KMS-11 (cell line): ENCODE measurements at regions not wholly inside any gene's neighbourhood (a gene's known extent, or its start where the extent isn't known, plus 50 kb on each side); places are given as distances from the start of the nearest gene placed in this dataset.

Source experiments
- H2AFZ ChIP-seq: fragments of 200-600 bp; sonication (generic); 2 replicates; pipeline ENCODE4 v1.6.1; 2016; ENCODE audit warnings: antibody characterized with exemption, mixed run types, low read depth
- H3K27ac ChIP-seq: fragments of 200-600 bp; sonication (generic); 2 replicates; pipeline ENCODE4 v1.6.1; 2016; ENCODE audit warnings: mild to moderate bottlenecking, mixed run types
- H3K27me3 ChIP-seq: fragments of 200-600 bp; sonication (generic); 2 replicates; pipeline ENCODE4 v1.6.1; 2017; ENCODE audit warnings: mild to moderate bottlenecking, low read depth, mixed run types, moderate library complexity; ENCODE audit not compliant: insufficient read depth
- H3K36me3 ChIP-seq: fragments of 200-600 bp; sonication (generic); 2 replicates; pipeline ENCODE4 v1.6.1; 2017; ENCODE audit warnings: mild to moderate bottlenecking, mixed run types; ENCODE audit not compliant: insufficient read depth
- H3K4me1 ChIP-seq: fragments of 200-600 bp; sonication (generic); 2 replicates; pipeline ENCODE4 v1.6.1; 2016; ENCODE audit warnings: mild to moderate bottlenecking, low read depth, mixed run types; ENCODE audit not compliant: poor library complexity, severe bottlenecking
- H3K4me2 ChIP-seq: fragments of 200-600 bp; sonication (generic); 2 replicates; pipeline ENCODE4 v1.7.0; 2016; ENCODE audit warnings: mild to moderate bottlenecking, mixed run types
- H3K4me3 ChIP-seq: fragments of 200-600 bp; sonication (generic); IDR thresholded peaks from 2 replicates; pipeline ENCODE4 v1.6.1; 2017; ENCODE audit warnings: low read depth, low read length, mixed read lengths; ENCODE audit not compliant: insufficient read depth
- H3K79me2 ChIP-seq: fragments of 200-600 bp; sonication (generic); 2 replicates; pipeline ENCODE4 v1.6.1; 2016; ENCODE audit warnings: low read depth, mixed run types; ENCODE audit not compliant: insufficient read depth
- H3K9ac ChIP-seq: fragments of 200-600 bp; sonication (generic); 2 replicates; pipeline ENCODE4 v1.6.1; 2016; ENCODE audit warnings: mild to moderate bottlenecking, mixed run types
- H4K20me1 ChIP-seq: fragments of 200-600 bp; sonication (generic); 2 replicates; pipeline ENCODE4 v1.6.1; 2016; ENCODE audit warnings: mild to moderate bottlenecking, mixed run types; ENCODE audit not compliant: insufficient read depth
- CTCF ChIP-seq: fragments of 200-600 bp; sonication (generic); conservative IDR thresholded peaks from 2 replicates; pipeline ENCODE4 v1.6.1; 2017; ENCODE audit warnings: low read depth, mild to moderate bottlenecking, antibody characterized with exemption, low read length, moderate library complexity, mixed read lengths

- no peak for TF ChIP-seq CTCF
- H3K27me3 ChIP-seq: no peaks in the 10 kb centered on the region
- no peaks in the 10 kb centered on the region for H4K20me1 ChIP-seq
These were observed 329.9 kb downstream of the HRH4 start for GRCh38 chr18:24790347-24790746.

GRCh38 chr18:24791751-24792545 is 331.5 kb downstream of the HRH4 start:
- Histone ChIP-seq H3K27ac (no peak overlapping the region), H3K4me1 (no peaks in the 10 kb centered on the region), H3K9ac (no peak overlapping the region), H4K20me1 (no peaks in the 10 kb centered on the region), H3K4me2 (no peak overlapping the region), H3K79me2 (no peaks in the 10 kb centered on the region), H3K4me3 (no peak overlapping the region), H3K27me3 (no peaks in the 10 kb centered on the region), H2AFZ (no peak overlapping the region), H3K36me3 (no peaks in the 10 kb centered on the region)
- TF ChIP-seq CTCF: no peak

More at GRCh38 chr18:24790347-24790746, 329.9 kb downstream of the HRH4 start:
- Histone ChIP-seq H3K4me1 (no peaks in the 10 kb centered on the region), H3K36me3 (no peaks in the 10 kb centered on the region), H3K4me2 (no peak overlapping the region), H3K27ac (no peak overlapping the region), H3K4me3 (no peak overlapping the region), H3K9ac (no peak overlapping the region), H2AFZ (no peak overlapping the region), H3K79me2 (no peaks in the 10 kb centered on the region)

GRCh38 chr18:24793742-24794141 is 333.3 kb downstream of the HRH4 start:
- H3K4me2 ChIP-seq: no peak overlapping the region
- no peaks in the 10 kb centered on the region for H4K20me1 ChIP-seq
- no peaks in the 10 kb centered on the region for H3K4me1 ChIP-seq
- no peak overlapping the region for H2AFZ ChIP-seq
- H3K4me3 ChIP-seq: no peak overlapping the region
- no peaks in the 10 kb centered on the region for H3K36me3 ChIP-seq
- no peak overlapping the region for H3K27ac ChIP-seq
- H3K79me2 ChIP-seq: no peaks in the 10 kb centered on the region
- no peaks in the 10 kb centered on the region for H3K27me3 ChIP-seq
- no peak for TF ChIP-seq CTCF
- H3K9ac ChIP-seq: no peak overlapping the region

GRCh38 chr18:24795129-24795528 is 334.7 kb downstream of the HRH4 start:
- no peaks in the 10 kb centered on the region for H3K36me3 ChIP-seq
- no peak overlapping the region for H3K27ac ChIP-seq
- no peaks in the 10 kb centered on the region for H4K20me1 ChIP-seq
- H3K4me1 ChIP-seq: no peaks in the 10 kb centered on the region
- no peaks in the 10 kb centered on the region for H3K27me3 ChIP-seq
- H2AFZ ChIP-seq: no peak overlapping the region
- no peaks in the 10 kb centered on the region for H3K79me2 ChIP-seq
- no peak overlapping the region for H3K9ac ChIP-seq
- no peak overlapping the region for H3K4me3 ChIP-seq
- H3K4me2 ChIP-seq: no peak overlapping the region
- TF ChIP-seq CTCF: no peak
